ENCODE measurements at regions not wholly inside any gene's neighbourhood (a gene's known extent, or its start where the extent isn't known, plus 50 kb on each side); places are given as distances from the start of the nearest gene placed in this dataset.
"Not testable (repeated sequence)": the region's sequence is repeated elsewhere in the genome, so short reads cannot be mapped to it uniquely, and the experiment has no call there.

DNA sequence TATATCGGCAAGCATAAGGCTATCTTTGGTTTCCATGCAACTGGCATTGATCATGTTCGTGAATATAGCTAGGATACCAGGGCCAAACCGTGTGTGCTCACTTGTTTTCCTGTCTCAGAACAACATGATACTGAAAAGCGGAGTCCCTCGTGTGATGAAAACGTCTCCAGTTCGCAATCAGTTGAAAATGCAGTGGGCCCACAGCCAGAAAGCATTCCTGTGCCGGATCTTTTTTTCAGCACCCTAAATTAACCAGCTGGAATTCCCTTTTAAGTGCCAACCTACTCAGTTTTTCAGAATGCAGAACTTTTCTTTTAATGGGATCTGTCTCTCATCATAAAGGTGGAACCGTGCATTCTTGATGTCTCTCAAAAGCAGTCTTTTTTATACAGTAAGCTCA lies 130.8 kb upstream of the FRG1 start:
- Histone ChIP-seq H3K27me3 (no peaks in the 10 kb centered on the region), H3K4me3 (no peak overlapping the region), H3K27ac (no peak overlapping the region), H3K36me3 (no peaks in the 10 kb centered on the region), H3K9me3 (no peaks in the 10 kb centered on the region), H3K4me1 (no peaks in the 10 kb centered on the region)
- no peak for TF ChIP-seq POLR2A (IDR thresholded peaks at IDR 0.05)
- TF ChIP-seq, protein P1, sequence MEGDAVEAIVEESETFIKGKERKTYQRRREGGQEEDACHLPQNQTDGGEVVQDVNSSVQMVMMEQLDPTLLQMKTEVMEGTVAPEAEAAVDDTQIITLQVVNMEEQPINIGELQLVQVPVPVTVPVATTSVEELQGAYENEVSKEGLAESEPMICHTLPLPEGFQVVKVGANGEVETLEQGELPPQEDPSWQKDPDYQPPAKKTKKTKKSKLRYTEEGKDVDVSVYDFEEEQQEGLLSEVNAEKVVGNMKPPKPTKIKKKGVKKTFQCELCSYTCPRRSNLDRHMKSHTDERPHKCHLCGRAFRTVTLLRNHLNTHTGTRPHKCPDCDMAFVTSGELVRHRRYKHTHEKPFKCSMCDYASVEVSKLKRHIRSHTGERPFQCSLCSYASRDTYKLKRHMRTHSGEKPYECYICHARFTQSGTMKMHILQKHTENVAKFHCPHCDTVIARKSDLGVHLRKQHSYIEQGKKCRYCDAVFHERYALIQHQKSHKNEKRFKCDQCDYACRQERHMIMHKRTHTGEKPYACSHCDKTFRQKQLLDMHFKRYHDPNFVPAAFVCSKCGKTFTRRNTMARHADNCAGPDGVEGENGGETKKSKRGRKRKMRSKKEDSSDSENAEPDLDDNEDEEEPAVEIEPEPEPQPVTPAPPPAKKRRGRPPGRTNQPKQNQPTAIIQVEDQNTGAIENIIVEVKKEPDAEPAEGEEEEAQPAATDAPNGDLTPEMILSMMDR (IDR thresholded peaks at IDR 0.05), result no peak
- no peak for TF ChIP-seq POLR2AphosphoS5 (IDR thresholded peaks at IDR 0.05; ENCODE audit: insufficient read depth in 1 of 2, low read depth in 1 of 2)
- intact Hi-C loops (cut with DNase I), result no loop called here
- no peak for DNase-seq (ENCODE audit: extremely low spot score in 2 of 2)

DNA sequence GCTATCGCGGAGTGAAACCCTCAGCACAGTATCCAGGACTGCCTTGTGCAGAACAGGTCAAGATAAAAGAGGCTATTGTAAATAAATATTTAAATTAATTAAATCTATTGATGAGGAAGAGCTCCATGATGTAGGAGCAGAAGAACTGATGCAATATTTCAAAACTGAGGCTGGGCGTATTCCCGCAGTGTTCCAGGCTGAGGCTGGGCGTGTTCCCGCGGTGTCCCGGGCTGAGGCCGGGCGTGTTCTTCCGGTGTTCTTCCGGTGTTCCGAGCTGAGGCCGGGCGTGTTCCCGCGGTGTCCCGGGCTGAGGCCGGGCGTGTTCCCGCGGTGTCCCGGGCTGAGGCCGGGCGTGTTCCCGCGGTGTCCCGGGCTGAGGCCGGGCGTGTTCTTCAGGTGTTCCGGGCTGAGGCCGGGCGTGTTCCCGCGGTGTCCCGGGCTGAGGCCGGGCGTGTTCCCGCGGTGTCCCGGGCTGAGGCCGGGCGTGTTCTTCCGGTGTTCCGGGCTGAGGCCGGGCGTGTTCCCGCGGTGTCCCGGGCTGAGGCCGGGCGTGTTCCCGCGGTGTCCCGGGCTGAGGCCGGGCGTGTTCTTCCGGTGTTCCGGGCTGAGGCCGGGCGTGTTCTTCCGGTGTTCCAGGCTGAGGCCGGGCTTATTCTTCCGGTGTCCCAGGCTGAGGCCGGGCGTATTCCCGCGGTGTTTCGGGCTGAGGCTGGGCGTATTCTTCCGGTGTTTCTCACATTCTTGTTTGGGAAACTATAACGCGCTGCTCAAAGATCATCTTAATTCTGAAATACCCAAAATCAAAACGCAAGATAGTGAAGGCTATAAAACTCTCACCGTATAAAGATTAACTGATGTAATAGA lies 130.1 kb upstream of the FRG1 start:
- H3K27ac ChIP-seq; H3K4me3 ChIP-seq; H3K27me3 ChIP-seq; H3K4me1 ChIP-seq; H3K9me3 ChIP-seq; H3K36me3 ChIP-seq; intact Hi-C loops (cut with DNase I); DNase-seq (ENCODE audit: extremely low spot score in 2 of 2): not testable (repeated sequence)

DNA sequence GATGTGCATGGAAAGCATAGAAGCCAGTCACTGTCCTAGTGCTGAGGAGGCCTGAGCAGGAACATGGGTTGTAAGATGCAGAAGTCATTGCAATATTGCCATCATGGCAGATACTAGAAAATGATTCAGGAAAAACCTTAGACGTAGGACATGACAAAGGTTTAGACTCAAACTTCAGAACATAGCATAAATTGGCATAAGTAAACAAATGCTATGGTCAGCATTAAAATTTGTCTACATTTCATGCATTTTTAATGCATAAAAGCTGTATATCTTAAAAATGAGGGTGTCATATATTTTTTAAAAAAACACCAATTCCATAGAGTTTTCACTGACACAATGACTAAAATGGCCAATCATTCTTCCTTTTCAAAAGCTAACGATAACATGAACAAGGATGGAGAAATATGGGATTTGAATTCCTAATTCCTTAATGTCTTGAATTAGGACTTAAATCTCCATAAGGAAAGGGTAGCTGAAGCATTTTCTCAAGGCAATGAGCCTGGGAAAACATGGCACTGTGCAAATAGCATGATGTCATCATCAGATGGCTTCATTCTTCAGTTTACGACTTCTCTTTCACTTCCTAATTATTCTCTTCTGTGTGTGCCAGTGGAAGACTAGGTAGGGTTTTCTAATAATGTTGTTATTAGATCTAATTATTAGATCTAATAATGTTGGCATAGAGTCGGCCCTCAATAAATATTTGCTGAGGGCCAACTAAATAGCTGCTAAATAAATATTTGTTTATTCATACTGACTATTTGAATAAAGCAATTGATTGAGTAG lies 125.1 kb upstream of the FRG1 start:
- intact Hi-C loops (cut with DNase I), result no loop called here
- no peaks in the 10 kb centered on the region for H3K36me3 ChIP-seq
- H3K27ac ChIP-seq, result no peak overlapping the region
- no peak overlapping the region for H3K4me3 ChIP-seq
- no peak for TF ChIP-seq POLR2A (IDR thresholded peaks at IDR 0.05)
- no peak for TF ChIP-seq POLR2AphosphoS5 (IDR thresholded peaks at IDR 0.05; ENCODE audit: insufficient read depth in 1 of 2, low read depth in 1 of 2)
- TF ChIP-seq, protein P1 (IDR thresholded peaks at IDR 0.05), result no peak
- H3K9me3 ChIP-seq, result no peaks in the 10 kb centered on the region
- DNase-seq (ENCODE audit: extremely low spot score in 2 of 2), result no peak
- H3K4me1 ChIP-seq, result no peaks in the 10 kb centered on the region
- no peaks in the 10 kb centered on the region for H3K27me3 ChIP-seq

DNA sequence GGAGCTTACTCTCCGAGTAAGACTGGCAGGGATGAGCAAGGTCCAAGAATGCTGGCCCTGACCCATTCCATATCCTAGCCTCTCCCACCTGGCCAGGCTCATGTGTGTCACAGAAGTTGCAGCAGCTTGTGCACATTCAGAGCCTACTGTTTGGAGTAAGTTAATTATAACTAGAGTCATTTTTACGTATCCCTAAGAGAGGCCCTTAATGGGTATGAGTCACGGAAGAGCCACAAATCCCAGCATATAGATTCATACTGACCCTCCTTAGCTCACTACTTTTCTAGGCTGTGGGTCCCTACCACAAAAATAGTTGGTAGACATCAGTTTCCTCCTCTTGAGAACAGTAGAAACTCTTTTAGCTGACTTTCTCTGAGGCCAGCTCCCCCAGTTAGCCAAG lies 118.3 kb upstream of the FRG1 start:
- Histone ChIP-seq H3K27ac (no peak overlapping the region), H3K36me3 (no peaks in the 10 kb centered on the region), H3K4me1 (no peaks in the 10 kb centered on the region), H3K27me3 (no peaks in the 10 kb centered on the region), H3K4me3 (no peak overlapping the region), H3K9me3 (no peaks in the 10 kb centered on the region)
- TF ChIP-seq POLR2A (IDR thresholded peaks at IDR 0.05) (no peak), POLR2AphosphoS5 (IDR thresholded peaks at IDR 0.05; ENCODE audit: insufficient read depth in 1 of 2, low read depth in 1 of 2) (no peak)
- TF ChIP-seq, protein P1 (IDR thresholded peaks at IDR 0.05), result no peak
- intact Hi-C loops (cut with DNase I), result no loop called here
- no peak for DNase-seq (ENCODE audit: extremely low spot score in 2 of 2)

DNA sequence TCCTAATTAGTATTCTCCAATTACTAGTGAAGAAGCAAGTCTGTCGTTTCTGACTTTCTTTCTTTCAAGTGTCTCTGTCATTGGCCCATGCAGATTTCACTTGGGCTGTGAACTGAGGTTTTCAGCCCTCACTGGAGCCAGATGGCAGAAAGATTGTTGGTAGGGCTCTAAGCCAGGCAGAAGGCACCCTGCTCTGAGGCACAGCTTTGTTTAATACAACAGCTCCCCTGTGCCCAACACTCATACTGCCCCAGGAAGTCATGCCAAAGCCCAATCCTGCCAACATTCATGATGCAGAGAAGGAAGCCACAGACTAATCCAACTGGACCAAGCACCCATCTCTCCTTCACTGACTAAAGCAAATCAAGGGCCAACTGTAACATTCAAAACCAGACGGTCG lies 117.1 kb upstream of the FRG1 start:
- no peaks in the 10 kb centered on the region for H3K27me3 ChIP-seq
- no peaks in the 10 kb centered on the region for H3K9me3 ChIP-seq
- no peak for DNase-seq (ENCODE audit: extremely low spot score in 2 of 2)
- intact Hi-C loops (cut with DNase I), result no loop called here
- H3K36me3 ChIP-seq, result no peaks in the 10 kb centered on the region
- H3K4me1 ChIP-seq, result no peaks in the 10 kb centered on the region
- no peak overlapping the region for H3K4me3 ChIP-seq
- TF ChIP-seq POLR2AphosphoS5 (IDR thresholded peaks at IDR 0.05; ENCODE audit: insufficient read depth in 1 of 2, low read depth in 1 of 2) (no peak), POLR2A (IDR thresholded peaks at IDR 0.05) (no peak)
- TF ChIP-seq, protein P1 (IDR thresholded peaks at IDR 0.05), result no peak
- no peak overlapping the region for H3K27ac ChIP-seq
